ENCODE measurements at regions not wholly inside any gene's neighbourhood (a gene's known extent, or its start where the extent isn't known, plus 50 kb on each side); places are given as distances from the start of the nearest gene placed in this dataset.

DNA sequence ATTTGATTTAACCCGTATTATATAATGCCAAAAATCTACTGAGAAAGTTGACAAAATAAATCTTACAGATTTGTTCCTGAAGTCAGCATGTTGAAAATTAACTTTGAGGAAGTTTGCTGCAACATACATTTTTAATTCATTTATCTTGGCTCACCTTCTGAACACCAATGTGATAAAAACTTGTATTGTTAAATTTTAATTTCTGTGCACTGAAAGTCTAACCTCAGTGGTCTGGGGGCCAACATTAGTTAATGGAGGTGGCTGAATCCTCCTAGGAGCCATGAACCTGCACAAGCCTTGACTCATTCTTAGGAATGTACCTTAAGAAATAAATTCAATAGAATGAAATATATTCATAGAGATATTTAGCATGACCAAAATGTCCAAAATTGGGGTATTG, 95.3 kb downstream of the ADSS2 start:
- no peak overlapping the region for H3K27ac ChIP-seq
- ATAC-seq = no peak
- DNase-seq = no peak

More for the DNA sequence above, 95.3 kb downstream of the ADSS2 start:
- peaks cover 10% of the 10 kb centered on the region for H3K4me1 ChIP-seq
- H3K27me3 ChIP-seq (ENCODE audit: low read depth) = no peaks in the 10 kb centered on the region
- no peaks in the 10 kb centered on the region for H3K36me3 ChIP-seq
- intact Hi-C loops (cut with DNase I) = no loop called here
- H3K9me3 ChIP-seq = no peaks in the 10 kb centered on the region
- TF ChIP-seq, protein P1, sequence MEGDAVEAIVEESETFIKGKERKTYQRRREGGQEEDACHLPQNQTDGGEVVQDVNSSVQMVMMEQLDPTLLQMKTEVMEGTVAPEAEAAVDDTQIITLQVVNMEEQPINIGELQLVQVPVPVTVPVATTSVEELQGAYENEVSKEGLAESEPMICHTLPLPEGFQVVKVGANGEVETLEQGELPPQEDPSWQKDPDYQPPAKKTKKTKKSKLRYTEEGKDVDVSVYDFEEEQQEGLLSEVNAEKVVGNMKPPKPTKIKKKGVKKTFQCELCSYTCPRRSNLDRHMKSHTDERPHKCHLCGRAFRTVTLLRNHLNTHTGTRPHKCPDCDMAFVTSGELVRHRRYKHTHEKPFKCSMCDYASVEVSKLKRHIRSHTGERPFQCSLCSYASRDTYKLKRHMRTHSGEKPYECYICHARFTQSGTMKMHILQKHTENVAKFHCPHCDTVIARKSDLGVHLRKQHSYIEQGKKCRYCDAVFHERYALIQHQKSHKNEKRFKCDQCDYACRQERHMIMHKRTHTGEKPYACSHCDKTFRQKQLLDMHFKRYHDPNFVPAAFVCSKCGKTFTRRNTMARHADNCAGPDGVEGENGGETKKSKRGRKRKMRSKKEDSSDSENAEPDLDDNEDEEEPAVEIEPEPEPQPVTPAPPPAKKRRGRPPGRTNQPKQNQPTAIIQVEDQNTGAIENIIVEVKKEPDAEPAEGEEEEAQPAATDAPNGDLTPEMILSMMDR (IDR thresholded peaks at IDR 0.05) = no peak
- no peak overlapping the region for H3K4me3 ChIP-seq

All from lower lobe of right lung (tissue), 2 donors.